Activated CD4-positive, alpha-beta T cell treated with anti-CD3 and anti-CD28 coated beads, Interleukin-2, amount 10 ng/mL, durations not matched to agents 7 days and 5 days (primary cell): ENCODE measurements at regions not wholly inside any gene's neighbourhood (a gene's known extent, or its start where the extent isn't known, plus 50 kb on each side); places are given as distances from the start of the nearest gene placed in this dataset.
"Not testable (repeated sequence)": the region's sequence is repeated elsewhere in the genome, so short reads cannot be mapped to it uniquely, and the experiment has no call there.

Source experiments
- CTCF ChIA-PET: fragments of 350-600 bp; sonication (Branson Sonifier 250); formaldehyde crosslinking; loops from one replicate; lab custom pipeline; 2021; ENCODE audit warnings: antibody characterized with exemption; lab: Charles Lee
- POLR2A ChIA-PET: fragments of 350-600 bp; sonication (Branson Sonifier 250); formaldehyde crosslinking; loops from one replicate; lab custom pipeline; 2021; ENCODE audit warnings: antibody characterized with exemption; lab: Charles Lee
- DNase-seq: peaks from one replicate; pipeline ENCODE4 v3.0.0-alpha.2; 2020
- H3K27ac Mint-ChIP-seq: one replicate; pipeline ENCODE4 v1.8.0; 2021; ENCODE audit warnings: mild to moderate bottlenecking, moderate library complexity, mixed read lengths
- H3K27me3 Mint-ChIP-seq: one replicate; pipeline ENCODE4 v1.8.0; 2021; ENCODE audit warnings: mixed read lengths
- H3K36me3 Mint-ChIP-seq: one replicate; pipeline ENCODE4 v1.8.0; 2021; ENCODE audit warnings: low read depth, mixed read lengths
- H3K4me1 Mint-ChIP-seq: one replicate; pipeline ENCODE4 v1.8.0; 2021; ENCODE audit warnings: mixed read lengths
- H3K4me3 Mint-ChIP-seq: one replicate; pipeline ENCODE4 v1.8.0; 2021; ENCODE audit warnings: mild to moderate bottlenecking, moderate library complexity, mixed read lengths
- H3K9me3 Mint-ChIP-seq: one replicate; pipeline ENCODE4 v1.8.0; 2021; ENCODE audit warnings: mixed read lengths

- H3K27me3 Mint-ChIP-seq, DNase-seq, CTCF ChIA-PET, H3K36me3 Mint-ChIP-seq, H3K4me3 Mint-ChIP-seq, H3K9me3 Mint-ChIP-seq, H3K4me1 Mint-ChIP-seq, POLR2A ChIA-PET, H3K27ac Mint-ChIP-seq: not testable (repeated sequence)
Measured at GRCh38 chr4:31202054-31202453, 481.9 kb downstream of the PCDH7 start.

DNA sequence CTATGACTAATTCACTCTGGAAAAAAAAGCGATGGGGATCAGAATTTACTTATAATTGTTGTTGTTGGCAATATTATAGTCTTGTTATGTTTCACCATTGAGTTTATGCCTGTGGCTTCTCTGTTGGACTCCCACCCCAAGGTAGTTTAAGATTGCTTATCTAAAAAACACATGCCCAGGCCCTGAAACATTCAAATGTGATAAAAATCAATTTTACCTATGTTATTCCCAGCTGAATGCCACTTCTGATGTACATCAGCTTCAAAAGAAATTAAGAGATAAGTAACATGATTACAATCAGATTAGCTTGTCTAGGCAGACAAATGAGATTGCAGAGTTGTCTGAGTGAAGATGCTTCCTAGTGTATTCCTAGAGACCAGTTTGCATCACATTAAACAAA, 484.7 kb downstream of the PCDH7 start:
- CTCF ChIA-PET, result no interaction called here

GRCh38 chr4:31220921-31221320, 500.8 kb downstream of the PCDH7 start:
- Mint-ChIP-seq H3K9me3 (peaks cover 5% of the 10 kb centered on the region), H3K4me3 (no peak overlapping the region), H3K4me1 (no peaks in the 10 kb centered on the region), H3K27me3 (no peaks in the 10 kb centered on the region), H3K27ac (no peak overlapping the region), H3K36me3 (no peaks in the 10 kb centered on the region)
- CTCF ChIA-PET, result no interaction called here
- no peak for DNase-seq
- POLR2A ChIA-PET, result no interaction called here

More for the DNA sequence above, 484.7 kb downstream of the PCDH7 start:
- H3K4me3 Mint-ChIP-seq, result no peak overlapping the region
- DNase-seq, result no peak
- POLR2A ChIA-PET, result no interaction called here
- no peaks in the 10 kb centered on the region for H3K4me1 Mint-ChIP-seq
- H3K36me3 Mint-ChIP-seq, result no peaks in the 10 kb centered on the region
- peaks cover 7% of the 10 kb centered on the region for H3K9me3 Mint-ChIP-seq
- H3K27me3 Mint-ChIP-seq, result no peaks in the 10 kb centered on the region
- no peak overlapping the region for H3K27ac Mint-ChIP-seq

DNA sequence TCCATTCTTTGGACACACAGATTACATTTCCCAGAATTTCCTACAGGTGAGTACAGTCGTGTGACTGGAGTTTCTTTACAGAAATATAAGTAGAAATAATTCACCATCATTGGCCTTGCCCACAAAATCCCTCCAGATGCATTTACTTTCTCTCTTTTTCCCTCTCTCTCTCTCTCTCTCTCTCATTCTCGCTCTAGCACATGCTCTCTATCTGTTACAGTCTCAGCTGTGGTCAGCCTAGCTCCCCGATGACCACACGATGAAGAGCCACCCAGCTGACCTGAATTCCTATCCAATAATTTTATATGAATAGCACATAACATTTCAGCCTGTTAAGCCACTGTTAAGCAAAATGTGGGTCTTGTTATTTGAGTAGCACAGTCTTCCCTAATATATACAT, 507.9 kb downstream of the PCDH7 start:
- ChIA-PET CTCF (no interaction called here), POLR2A (no interaction called here)
- Mint-ChIP-seq H3K27me3 (no peaks in the 10 kb centered on the region), H3K36me3 (no peaks in the 10 kb centered on the region), H3K4me3 (no peak overlapping the region), H3K4me1 (no peaks in the 10 kb centered on the region), H3K9me3 (peaks cover 3% of the 10 kb centered on the region), H3K27ac (no peak overlapping the region)
- DNase-seq, result no peak

GRCh38 chr4:31230594-31230993, 510.4 kb downstream of the PCDH7 start:
- CTCF ChIA-PET, result no interaction called here
- no peaks in the 10 kb centered on the region for H3K4me1 Mint-ChIP-seq
- peaks cover 5% of the 10 kb centered on the region for H3K9me3 Mint-ChIP-seq

DNA sequence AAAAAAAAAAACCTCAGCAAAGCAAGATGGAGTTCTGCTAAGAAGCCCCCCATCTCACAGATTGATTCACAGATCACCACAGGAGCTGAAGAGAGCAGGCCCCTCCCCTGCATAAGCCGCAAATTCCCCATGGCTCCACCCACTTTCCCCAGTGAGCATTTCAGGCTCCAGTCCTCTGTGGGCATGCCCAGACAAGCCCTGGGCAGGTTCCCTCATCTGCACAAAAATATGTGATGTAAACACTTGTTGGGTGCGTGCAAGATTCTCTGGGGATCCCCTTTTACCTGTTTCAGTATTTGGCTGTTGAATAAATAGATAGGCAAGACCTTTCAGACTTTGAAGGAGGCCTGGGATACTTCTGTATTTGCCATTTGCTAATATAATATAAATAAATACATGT, 514.3 kb downstream of the PCDH7 start:
- ChIA-PET POLR2A (no interaction called here), CTCF (no interaction called here)
- no peak overlapping the region for H3K4me3 Mint-ChIP-seq
- H3K27me3 Mint-ChIP-seq, result no peaks in the 10 kb centered on the region
- no peaks in the 10 kb centered on the region for H3K4me1 Mint-ChIP-seq
- H3K9me3 Mint-ChIP-seq, result peaks cover 5% of the 10 kb centered on the region
- DNase-seq, result no peak
- no peak overlapping the region for H3K27ac Mint-ChIP-seq
- no peaks in the 10 kb centered on the region for H3K36me3 Mint-ChIP-seq

More at GRCh38 chr4:31230594-31230993, 510.4 kb downstream of the PCDH7 start:
- Mint-ChIP-seq H3K27ac (no peak overlapping the region), H3K27me3 (no peaks in the 10 kb centered on the region), H3K36me3 (no peaks in the 10 kb centered on the region), H3K4me3 (no peak overlapping the region)
- DNase-seq, result no peak
- POLR2A ChIA-PET, result no interaction called here

DNA sequence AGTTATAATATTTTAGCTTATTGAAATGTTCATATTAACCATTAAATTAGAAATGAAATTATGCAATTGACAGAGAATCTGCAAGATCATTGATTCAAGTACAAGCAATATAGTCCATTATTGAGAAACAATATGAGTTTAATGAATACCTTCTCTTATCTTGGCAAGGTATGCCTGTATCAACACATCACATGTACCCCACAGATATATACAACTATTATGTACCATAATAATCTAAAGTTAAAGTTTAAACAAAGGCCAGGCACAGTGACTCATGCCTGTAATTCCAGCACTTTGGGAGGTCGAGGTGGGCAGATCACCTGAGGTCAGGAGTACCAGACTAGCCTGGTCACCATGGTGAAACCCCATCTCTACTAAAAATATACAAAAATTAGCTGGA, 514.7 kb downstream of the PCDH7 start:
- no peak overlapping the region for H3K4me3 Mint-ChIP-seq
- no peak for DNase-seq
- H3K27ac Mint-ChIP-seq, result no peak overlapping the region
- ChIA-PET CTCF (no interaction called here), POLR2A (no interaction called here)
- peaks cover 5% of the 10 kb centered on the region for H3K9me3 Mint-ChIP-seq
- H3K36me3 Mint-ChIP-seq, result no peaks in the 10 kb centered on the region
- no peaks in the 10 kb centered on the region for H3K4me1 Mint-ChIP-seq
- H3K27me3 Mint-ChIP-seq, result no peaks in the 10 kb centered on the region

DNA sequence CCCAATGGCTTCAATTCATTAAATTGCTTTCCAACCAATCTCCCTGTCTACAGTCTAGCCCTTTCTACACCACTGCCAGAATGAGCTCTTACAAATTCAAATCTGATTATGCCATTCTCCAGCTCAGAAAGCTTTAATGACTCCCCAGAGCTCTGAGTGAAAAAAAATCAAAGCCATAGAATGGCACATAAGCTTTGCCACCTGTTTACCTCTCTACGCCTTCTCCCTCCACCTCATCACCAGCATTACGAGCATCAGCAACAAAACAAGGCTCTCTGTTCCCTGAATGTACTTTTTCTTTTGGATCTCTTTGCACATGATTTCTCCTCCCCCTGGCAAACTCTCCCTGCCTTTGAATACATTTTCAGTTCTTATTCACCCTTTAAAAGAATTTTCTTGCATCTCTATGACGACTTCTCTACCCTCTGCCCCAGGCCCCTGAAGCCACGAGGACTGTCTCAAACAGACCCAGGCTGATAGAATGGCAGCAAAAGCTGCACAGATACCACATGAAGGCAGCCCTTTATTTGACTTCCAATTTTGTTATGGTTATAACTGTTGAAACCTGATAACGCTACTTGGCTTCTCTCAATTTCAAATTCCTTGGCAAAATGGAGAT, 516.0 kb downstream of the PCDH7 start:
- Mint-ChIP-seq H3K9me3 (peaks cover 6% of the 10 kb centered on the region), H3K4me1 (no peaks in the 10 kb centered on the region), H3K27me3 (no peaks in the 10 kb centered on the region), H3K36me3 (no peaks in the 10 kb centered on the region), H3K27ac (no peak overlapping the region), H3K4me3 (no peak overlapping the region)
- DNase-seq, result no peak
- ChIA-PET POLR2A (no interaction called here), CTCF (no interaction called here)

DNA sequence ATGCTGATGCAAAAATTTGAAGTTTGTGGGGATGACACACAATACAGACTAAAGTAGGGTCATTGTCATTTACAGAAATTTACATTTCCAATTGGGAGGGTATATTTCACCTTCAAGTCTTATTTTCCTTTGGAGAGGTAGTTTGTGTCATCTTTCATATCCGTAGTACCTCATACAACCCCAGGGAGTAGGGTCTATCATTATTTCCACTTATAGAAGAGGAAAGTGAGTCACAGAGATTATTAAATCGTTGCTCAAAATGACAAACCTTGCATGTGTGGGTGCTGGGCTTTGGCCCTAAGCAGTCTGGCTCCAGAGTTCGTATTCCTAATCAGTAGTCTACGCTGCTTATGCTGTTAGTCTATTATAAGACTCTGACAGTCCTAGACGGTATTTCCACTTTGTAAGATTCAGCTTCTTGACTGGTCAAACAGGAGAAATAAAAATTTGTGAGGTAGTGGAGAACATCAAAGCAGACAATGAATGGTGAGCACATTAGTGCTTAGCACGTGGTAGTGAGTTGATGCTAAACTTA, 516.5 kb downstream of the PCDH7 start:
- no peaks in the 10 kb centered on the region for H3K4me1 Mint-ChIP-seq
- H3K27ac Mint-ChIP-seq, result no peak overlapping the region
- H3K9me3 Mint-ChIP-seq, result peaks cover 10% of the 10 kb centered on the region
- CTCF ChIA-PET, result no interaction called here
- no peaks in the 10 kb centered on the region for H3K36me3 Mint-ChIP-seq
- no peak overlapping the region for H3K4me3 Mint-ChIP-seq
- no peaks in the 10 kb centered on the region for H3K27me3 Mint-ChIP-seq
- POLR2A ChIA-PET, result no interaction called here
- no peak for DNase-seq

DNA sequence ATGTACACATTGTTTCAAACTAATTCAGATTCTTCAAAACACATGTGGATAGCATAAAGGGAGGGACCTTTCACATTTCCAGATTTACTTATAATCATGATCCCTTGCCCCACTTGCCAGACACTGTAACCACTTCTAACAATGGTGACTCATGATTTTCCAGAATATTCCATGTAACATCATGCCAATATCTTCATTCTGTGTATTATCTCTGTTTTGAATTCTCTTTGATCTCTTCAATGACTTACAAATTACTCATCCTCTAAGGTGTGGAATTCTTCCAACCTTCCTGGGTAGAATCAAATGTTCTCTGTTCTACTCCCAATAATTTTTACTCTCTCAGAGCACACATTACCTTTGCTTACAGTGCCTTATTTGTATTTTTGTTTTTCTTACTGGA, 517.1 kb downstream of the PCDH7 start:
- H3K9me3 Mint-ChIP-seq, result peaks cover 10% of the 10 kb centered on the region
- H3K36me3 Mint-ChIP-seq, result no peaks in the 10 kb centered on the region
- ChIA-PET CTCF (no interaction called here), POLR2A (no interaction called here)
- H3K27ac Mint-ChIP-seq, result no peak overlapping the region
- H3K4me1 Mint-ChIP-seq, result no peaks in the 10 kb centered on the region
- H3K4me3 Mint-ChIP-seq, result no peak overlapping the region
- no peaks in the 10 kb centered on the region for H3K27me3 Mint-ChIP-seq
- DNase-seq, result no peak

DNA sequence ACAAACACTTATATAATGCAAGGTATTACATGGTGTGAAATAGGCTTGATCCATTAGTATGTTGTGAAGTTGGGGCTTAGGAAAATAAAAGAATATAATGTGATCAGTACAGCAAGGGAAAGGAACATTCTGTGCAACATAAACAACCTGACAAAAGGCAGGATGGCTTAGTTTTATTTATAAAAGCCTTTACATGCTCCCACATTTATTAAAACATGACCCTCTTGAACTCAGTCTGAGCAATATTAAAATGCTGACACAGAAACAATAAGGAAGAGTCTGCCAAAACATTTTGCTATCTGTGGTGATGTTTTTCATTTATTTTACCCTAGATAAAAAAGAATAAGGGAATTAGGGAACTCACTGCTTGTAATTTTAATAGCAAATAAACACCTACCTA, 519.7 kb downstream of the PCDH7 start:
- Mint-ChIP-seq H3K4me3 (no peak overlapping the region), H3K27me3 (no peaks in the 10 kb centered on the region), H3K36me3 (no peaks in the 10 kb centered on the region), H3K27ac (no peak overlapping the region), H3K4me1 (no peaks in the 10 kb centered on the region), H3K9me3 (peaks cover 13% of the 10 kb centered on the region)
- POLR2A ChIA-PET, result no interaction called here
- no peak for DNase-seq
- CTCF ChIA-PET, result no interaction called here

GRCh38 chr4:31241504-31242106, 521.4 kb downstream of the PCDH7 start:
- H3K27me3 Mint-ChIP-seq, result no peaks in the 10 kb centered on the region
- no peak overlapping the region for H3K27ac Mint-ChIP-seq
- ChIA-PET CTCF (no interaction called here), POLR2A (no interaction called here)
- peaks cover 13% of the 10 kb centered on the region for H3K9me3 Mint-ChIP-seq
- H3K4me1 Mint-ChIP-seq, result no peaks in the 10 kb centered on the region
- DNase-seq, result no peak
- no peak overlapping the region for H3K4me3 Mint-ChIP-seq
- no peaks in the 10 kb centered on the region for H3K36me3 Mint-ChIP-seq

GRCh38 chr4:31246856-31247255, 526.7 kb downstream of the PCDH7 start:
- ChIA-PET CTCF (no interaction called here), POLR2A (no interaction called here)
- no peaks in the 10 kb centered on the region for H3K36me3 Mint-ChIP-seq
- DNase-seq, result no peak
- no peak overlapping the region for H3K4me3 Mint-ChIP-seq
- no peak overlapping the region for H3K27ac Mint-ChIP-seq
- H3K27me3 Mint-ChIP-seq, result no peaks in the 10 kb centered on the region
- no peaks in the 10 kb centered on the region for H3K4me1 Mint-ChIP-seq
- peaks cover 7% of the 10 kb centered on the region for H3K9me3 Mint-ChIP-seq

DNA sequence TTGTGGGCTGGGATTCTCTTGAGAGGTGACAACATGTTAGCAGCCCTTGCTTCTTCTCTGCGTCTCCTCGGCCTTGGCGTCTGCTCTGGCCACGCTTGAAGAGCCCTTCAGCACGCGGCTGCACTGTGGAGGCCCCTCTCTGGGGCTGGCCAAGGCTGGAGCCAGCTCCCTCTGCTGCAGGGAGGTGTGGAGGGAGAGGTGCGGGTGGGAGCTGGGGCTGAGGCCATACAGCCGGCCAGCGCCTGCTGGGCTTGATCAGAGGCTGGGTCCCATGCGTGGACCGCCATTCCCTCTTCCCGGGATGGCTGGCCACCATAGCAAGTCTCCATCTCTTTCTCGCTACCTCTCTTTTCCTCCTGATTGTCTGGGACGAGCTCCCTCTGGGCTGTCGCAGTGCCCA, 539.0 kb downstream of the PCDH7 start:
- Mint-ChIP-seq H3K4me1 (no peaks in the 10 kb centered on the region), H3K27ac (no peak overlapping the region), H3K4me3 (no peak overlapping the region), H3K27me3 (no peaks in the 10 kb centered on the region), H3K36me3 (no peaks in the 10 kb centered on the region), H3K9me3 (peaks cover 8% of the 10 kb centered on the region)
- POLR2A ChIA-PET, result no interaction called here
- DNase-seq, result no peak
- CTCF ChIA-PET, result interaction anchor here (0.6 kb wide), 1 partner anchor 1775 kb away, joined by 3 read pairs; no protein-coding TSS in a partner anchor
